ENCODE measurements at regions not wholly inside any gene's neighbourhood (a gene's known extent, or its start where the extent isn't known, plus 50 kb on each side); places are given as distances from the start of the nearest gene placed in this dataset.

- Histone ChIP-seq H3K9ac (ENCODE audit: low read length) (no peak overlapping the region), H2AFZ (ENCODE audit: low read depth, low read length, poor library complexity, severe bottlenecking) (no peak overlapping the region), H3K4me3 (replicated peaks in 1 of 2; ENCODE audit: low read depth in 1 of 2, low read length in 2 of 2) (no peak overlapping the region), H3K4me2 (ENCODE audit: low read length) (no peak overlapping the region), H4K20me1 (ENCODE audit: insufficient read depth) (no peaks in the 10 kb centered on the region), H3K79me2 (ENCODE audit: insufficient read depth, low read length) (no peaks in the 10 kb centered on the region), H3K4me1 (ENCODE audit: control insufficient read depth in 1 of 2, insufficient read depth in 2 of 2, low read length in 2 of 2) (no peaks in the 10 kb centered on the region), H3K9me2 (ENCODE audit: insufficient read depth) (no peaks in the 10 kb centered on the region), H3K27ac (ENCODE audit: low read depth, low read length) (no peak overlapping the region), H3K27me3 (ENCODE audit: insufficient read depth, low read length) (no peaks in the 10 kb centered on the region), H3K9me3 (ENCODE audit: control insufficient read depth in 1 of 2, insufficient read depth in 1 of 2, low read depth in 1 of 2, low read length in 2 of 2) (no peaks in the 10 kb centered on the region), H3K36me3 (ENCODE audit: control insufficient read depth in 1 of 2, insufficient read depth in 2 of 2, low read length in 2 of 2) (no peaks in the 10 kb centered on the region)
- TF ChIP-seq ZNF274 (IDR thresholded peaks at IDR 0.05; ENCODE audit: low read depth, low read length) (no peak), MAX (IDR thresholded peaks at IDR 0.05) (no peak)
- POLR2A ChIA-PET: interaction anchor here (1.2 kb wide), 1 partner anchor 8 kb away, joined by 3 read pairs; no protein-coding TSS in a partner anchor
- RAD21 ChIA-PET (ENCODE audit: low non-redundant PET in 1 of 2, low total read pairs in 2 of 2, uncharacterized antibody in 2 of 2, unreplicated experiment in 2 of 2): no interaction called here
- BruUV-seq (replicated peaks): no TSS peak
- CTCF ChIA-PET: no interaction called here
- DNase-seq (ENCODE audit: low read depth, low spot score) (no peak), ATAC-seq (no peak)
- intact Hi-C loops (cut with micrococcal nuclease): no loop called here
These were observed 241.2 kb downstream of the BMP7 start for GRCh38 chr20:57025261-57025660.

- Histone ChIP-seq H3K27ac (ENCODE audit: low read depth, low read length) (no peak overlapping the region), H3K9me2 (ENCODE audit: insufficient read depth) (no peaks in the 10 kb centered on the region), H3K9ac (ENCODE audit: low read length) (no peak overlapping the region), H3K4me1 (ENCODE audit: control insufficient read depth in 1 of 2, insufficient read depth in 2 of 2, low read length in 2 of 2) (no peaks in the 10 kb centered on the region), H4K20me1 (ENCODE audit: insufficient read depth) (no peaks in the 10 kb centered on the region), H3K4me3 (replicated peaks in 1 of 2; ENCODE audit: low read depth in 1 of 2, low read length in 2 of 2) (no peak overlapping the region), H3K4me2 (ENCODE audit: low read length) (no peak overlapping the region), H3K79me2 (ENCODE audit: insufficient read depth, low read length) (no peaks in the 10 kb centered on the region), H2AFZ (ENCODE audit: low read depth, low read length, poor library complexity, severe bottlenecking) (no peak overlapping the region), H3K27me3 (ENCODE audit: insufficient read depth, low read length) (no peaks in the 10 kb centered on the region), H3K9me3 (ENCODE audit: control insufficient read depth in 1 of 2, insufficient read depth in 1 of 2, low read depth in 1 of 2, low read length in 2 of 2) (no peaks in the 10 kb centered on the region), H3K36me3 (ENCODE audit: control insufficient read depth in 1 of 2, insufficient read depth in 2 of 2, low read length in 2 of 2) (no peaks in the 10 kb centered on the region)
- intact Hi-C loops (cut with micrococcal nuclease): no loop called here
- TF ChIP-seq EZH2 (IDR thresholded peaks at IDR 0.05): no peak
- no TSS peak for BruUV-seq (replicated peaks)
- ATAC-seq (no peak), DNase-seq (ENCODE audit: low read depth, low spot score) (no peak)
- ChIA-PET RAD21 (ENCODE audit: low non-redundant PET in 1 of 2, low total read pairs in 2 of 2, uncharacterized antibody in 2 of 2, unreplicated experiment in 2 of 2) (no interaction called here), CTCF (no interaction called here), POLR2A (interaction anchor here (1.2 kb wide), 1 partner anchor 8 kb away, joined by 3 read pairs; no protein-coding TSS in a partner anchor)
These were observed 240.7 kb downstream of the BMP7 start for GRCh38 chr20:57025666-57026224.
